Embryonic facial prominence (tissue), 1 donor: ENCODE measurements at regions not wholly inside any gene's neighbourhood (a gene's known extent, or its start where the extent isn't known, plus 50 kb on each side); places are given as distances from the start of the nearest gene placed in this dataset.
"Not testable (repeated sequence)": the region's sequence is repeated elsewhere in the genome, so short reads cannot be mapped to it uniquely, and the experiment has no call there.

Source experiments
- DNase-seq: peaks from one replicate; pipeline ENCODE4 v3.0.0-alpha.2; 2016; ENCODE audit errors: extremely low spot score

GRCh38 chr12:74370608-74371216 lies 166.9 kb upstream of the ATXN7L3B start:
- no peak for DNase-seq

- no peak for DNase-seq
Observed at GRCh38 chr12:74379114-74379513, 158.5 kb upstream of the ATXN7L3B start.

GRCh38 chr12:74381958-74382357 lies 155.7 kb upstream of the ATXN7L3B start:
- no peak for DNase-seq

GRCh38 chr12:74382983-74383382 lies 154.7 kb upstream of the ATXN7L3B start:
- no peak for DNase-seq

GRCh38 chr12:74391283-74391682 lies 146.4 kb upstream of the ATXN7L3B start:
- DNase-seq, result no peak

GRCh38 chr12:74393272-74393671 lies 144.4 kb upstream of the ATXN7L3B start:
- no peak for DNase-seq

- no peak for DNase-seq
Observed at GRCh38 chr12:74394647-74395046, 143.0 kb upstream of the ATXN7L3B start.

GRCh38 chr12:74401035-74401434 lies 136.6 kb upstream of the ATXN7L3B start:
- no peak for DNase-seq

GRCh38 chr12:74401966-74402365 lies 135.7 kb upstream of the ATXN7L3B start:
- DNase-seq, result no peak

GRCh38 chr12:74403221-74403470 lies 134.5 kb upstream of the ATXN7L3B start:
- not testable (repeated sequence) for DNase-seq

GRCh38 chr12:74408601-74409166 lies 129.0 kb upstream of the ATXN7L3B start:
- DNase-seq, result no peak

- DNase-seq, result no peak
Observed at GRCh38 chr12:74412606-74413230, 124.9 kb upstream of the ATXN7L3B start.

GRCh38 chr12:74415633-74416032 lies 122.0 kb upstream of the ATXN7L3B start:
- no peak for DNase-seq

GRCh38 chr12:74418573-74418972 lies 119.1 kb upstream of the ATXN7L3B start:
- no peak for DNase-seq

GRCh38 chr12:74424778-74425177 lies 112.9 kb upstream of the ATXN7L3B start:
- DNase-seq, result no peak

GRCh38 chr12:74426091-74426490 lies 111.5 kb upstream of the ATXN7L3B start:
- DNase-seq, result no peak

- DNase-seq, result no peak
Observed at GRCh38 chr12:74429535-74429934, 108.1 kb upstream of the ATXN7L3B start.

- no peak for DNase-seq
Observed at GRCh38 chr12:74431801-74432200, 105.8 kb upstream of the ATXN7L3B start.

GRCh38 chr12:74440469-74440868 lies 97.2 kb upstream of the ATXN7L3B start:
- no peak for DNase-seq

GRCh38 chr12:74441872-74442271 lies 95.8 kb upstream of the ATXN7L3B start:
- no peak for DNase-seq

- no peak for DNase-seq
Observed at GRCh38 chr12:74446466-74446865, 91.2 kb upstream of the ATXN7L3B start.

- no peak for DNase-seq
Observed at GRCh38 chr12:74449872-74450271, 87.8 kb upstream of the ATXN7L3B start.

GRCh38 chr12:74454109-74454508 lies 83.5 kb upstream of the ATXN7L3B start:
- DNase-seq, result no peak

- DNase-seq, result no peak
Observed at GRCh38 chr12:74455429-74455828, 82.2 kb upstream of the ATXN7L3B start.
